Thymus (tissue), 11 donors: ENCODE measurements at regions not wholly inside any gene's neighbourhood (a gene's known extent, or its start where the extent isn't known, plus 50 kb on each side); places are given as distances from the start of the nearest gene placed in this dataset.

Source experiments
- DNase-seq, 9 donors: peaks; one replicate each; pipeline ENCODE4 v3.0.0-alpha.2; 2013; ENCODE audit warnings: low spot score in 9 of 9, low read depth in 6 of 9, missing footprints in 1 of 9
- H3K27ac ChIP-seq, 2 donors: one replicate each; pipeline ENCODE4 v1.5.1; 2013; ENCODE audit warnings: control low read depth in 1 of 2, low read depth in 1 of 2, low read length in 1 of 2, mild to moderate bottlenecking in 1 of 2, moderate library complexity in 1 of 2
- H3K27me3 ChIP-seq, 2 donors: one replicate each; pipeline ENCODE4 v1.5.1; 2013; ENCODE audit warnings: low read length in 1 of 2; ENCODE audit not compliant: control insufficient read depth in 2 of 2, insufficient read depth in 1 of 2
- H3K36me3 ChIP-seq, 2 donors: one replicate each; pipeline ENCODE4 v1.5.1; 2013; ENCODE audit warnings: low read length in 1 of 2, mild to moderate bottlenecking in 1 of 2, moderate library complexity in 1 of 2; ENCODE audit not compliant: control insufficient read depth in 2 of 2, insufficient read depth in 2 of 2
- H3K4me1 ChIP-seq, 2 donors: one replicate each; pipeline ENCODE4 v1.5.1; 2013; ENCODE audit warnings: low read length in 2 of 2; ENCODE audit not compliant: control insufficient read depth in 2 of 2, insufficient read depth in 2 of 2
- H3K4me3 ChIP-seq, 2 donors: one replicate each; pipeline ENCODE4 v1.5.1; 2013; ENCODE audit warnings: low read length in 2 of 2, control low read depth in 1 of 2, mild to moderate bottlenecking in 1 of 2
- H3K9me3 ChIP-seq, 2 donors: one replicate each; pipeline ENCODE4 v1.5.1; 2013; ENCODE audit warnings: low read length in 1 of 2, mild to moderate bottlenecking in 1 of 2; ENCODE audit not compliant: control insufficient read depth in 2 of 2, insufficient read depth in 1 of 2
- WGBS: extraction: QIAGEN DNeasy Blood & Tissue Kit; methylation state at CpG from one replicate; pipeline ENCODE4 v1.1.7; 2013; 5-methylcytosine and 5-hydroxymethylcytosine counted together
- donor health status: healthy.

GRCh38 chr17:52283872-52284271 lies 125.4 kb upstream of the CA10 start:
- H3K36me3 ChIP-seq = no peaks in the 10 kb centered on the region
- H3K4me1 ChIP-seq = no peaks in the 10 kb centered on the region
- no peak for DNase-seq
- no peaks in the 10 kb centered on the region for H3K9me3 ChIP-seq
- H3K4me3 ChIP-seq = no peak overlapping the region
- WGBS = 89% methylated on average over 2 of the region's 2 CpGs
- no peak overlapping the region for H3K27ac ChIP-seq
- H3K27me3 ChIP-seq = no peaks in the 10 kb centered on the region

DNA sequence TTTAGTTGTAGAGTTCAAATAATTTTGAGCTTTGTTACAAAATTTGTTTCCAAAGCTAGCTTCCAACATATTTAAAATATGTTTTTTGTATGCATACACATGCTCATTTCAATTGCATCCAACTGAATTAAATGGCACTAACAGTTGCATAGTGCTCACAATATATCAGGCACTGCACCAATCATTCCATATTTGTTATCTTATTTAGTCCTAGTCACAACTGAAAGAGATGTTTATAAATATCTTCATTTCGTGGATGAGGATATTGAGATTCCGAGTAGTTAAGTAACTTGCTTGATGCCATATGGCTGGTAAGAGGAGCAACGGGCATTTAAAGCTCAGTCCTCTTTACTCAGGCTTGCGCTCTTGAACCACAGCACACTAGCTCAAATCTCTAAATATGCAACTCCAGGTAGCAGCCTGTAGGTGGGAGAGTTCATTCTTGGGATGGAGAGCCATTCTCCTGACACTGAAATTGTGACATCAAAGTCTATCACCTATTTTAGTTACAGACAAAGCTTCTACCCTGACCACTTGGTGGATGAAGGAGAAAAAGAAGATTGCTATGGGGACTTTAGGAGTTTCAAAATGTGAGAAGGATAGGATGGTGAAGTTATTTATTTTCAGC lies 118.0 kb upstream of the CA10 start:
- DNase-seq = no peak
- Histone ChIP-seq H3K27ac (no peak overlapping the region), H3K9me3 (no peaks in the 10 kb centered on the region), H3K27me3 (no peaks in the 10 kb centered on the region), H3K4me3 (no peak overlapping the region), H3K4me1 (no peaks in the 10 kb centered on the region), H3K36me3 (no peaks in the 10 kb centered on the region)
- WGBS = 91% methylated on average over 4 of the region's 4 CpGs

- no peak overlapping the region for H3K4me3 ChIP-seq
- no peaks in the 10 kb centered on the region for H3K36me3 ChIP-seq
- DNase-seq = no peak
- no peak overlapping the region for H3K27ac ChIP-seq
- 93% methylated on average over 1 of the region's 1 CpG for WGBS
- H3K9me3 ChIP-seq = no peaks in the 10 kb centered on the region
- H3K4me1 ChIP-seq = no peaks in the 10 kb centered on the region
- H3K27me3 ChIP-seq = no peaks in the 10 kb centered on the region
These were observed 113.3 kb upstream of the CA10 start for GRCh38 chr17:52271781-52272180.

DNA sequence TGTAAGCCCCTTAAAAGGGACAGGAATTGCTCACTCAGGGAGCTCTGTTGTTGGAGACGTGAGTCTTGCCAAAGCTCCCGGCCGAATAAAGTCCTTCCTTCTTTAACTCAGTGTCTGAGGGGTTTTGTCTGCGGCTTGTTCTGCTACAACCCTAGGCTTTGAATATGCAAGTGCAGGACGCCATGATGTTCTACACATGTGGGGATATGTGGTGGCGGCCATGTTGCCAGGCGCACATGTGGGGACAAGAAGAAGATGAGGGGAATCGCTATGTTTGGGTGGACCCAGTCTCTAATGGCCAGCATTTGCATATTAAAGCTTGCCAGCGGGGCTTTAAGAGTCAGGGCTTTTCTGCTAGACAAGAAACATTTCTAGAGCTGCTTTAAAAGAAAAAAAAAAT lies 96.8 kb upstream of the CA10 start:
- H3K36me3 ChIP-seq = no peaks in the 10 kb centered on the region
- DNase-seq = no peak
- H3K4me3 ChIP-seq = no peak overlapping the region
- no peaks in the 10 kb centered on the region for H3K4me1 ChIP-seq
- WGBS = 93% methylated on average over 9 of the region's 9 CpGs
- no peaks in the 10 kb centered on the region for H3K9me3 ChIP-seq
- H3K27ac ChIP-seq = no peak overlapping the region
- no peaks in the 10 kb centered on the region for H3K27me3 ChIP-seq

DNA sequence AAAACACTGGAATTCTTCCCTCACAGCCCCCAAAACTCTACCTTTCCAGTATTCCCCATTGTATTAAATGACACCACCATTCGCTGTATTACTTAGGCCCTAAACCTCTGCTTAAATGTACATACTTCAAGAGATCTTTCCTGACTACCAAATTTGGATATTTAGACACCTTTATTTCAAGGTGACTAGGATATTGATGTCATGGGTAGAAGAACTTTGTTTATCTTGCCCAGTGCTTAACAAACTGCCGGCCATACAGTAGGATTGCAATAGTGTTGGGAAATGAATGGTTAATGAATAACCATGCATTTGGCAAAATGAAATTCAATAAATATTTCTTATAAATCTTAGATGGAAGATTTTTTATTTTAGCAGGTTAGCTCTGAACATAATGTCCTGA lies 86.2 kb upstream of the CA10 start:
- Histone ChIP-seq H3K9me3 (no peaks in the 10 kb centered on the region), H3K4me1 (no peaks in the 10 kb centered on the region), H3K27ac (no peak overlapping the region), H3K36me3 (no peaks in the 10 kb centered on the region), H3K27me3 (no peaks in the 10 kb centered on the region), H3K4me3 (no peak overlapping the region)
- DNase-seq = no peak
- WGBS = 97% methylated on average over 2 of the region's 2 CpGs

DNA sequence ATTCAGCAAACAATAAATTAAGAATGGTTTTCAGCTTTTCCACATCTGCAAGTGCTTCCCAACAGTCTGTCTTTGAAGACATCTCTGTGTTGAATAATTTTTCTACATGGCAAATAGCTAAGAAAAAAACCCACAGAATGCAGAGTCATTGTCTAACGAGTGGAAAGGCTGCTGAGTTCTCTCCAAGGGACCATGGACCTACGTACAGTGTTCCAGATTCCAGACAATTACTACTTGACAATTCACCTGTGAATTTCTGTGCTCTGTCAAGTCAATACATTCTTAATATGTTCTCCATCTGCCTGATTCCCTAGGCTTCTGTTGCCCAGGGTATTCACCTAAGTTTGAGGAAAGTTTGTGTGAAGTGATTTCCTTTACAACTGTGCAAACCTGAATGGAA lies 83.8 kb upstream of the CA10 start:
- Histone ChIP-seq H3K9me3 (no peaks in the 10 kb centered on the region), H3K4me1 (no peaks in the 10 kb centered on the region), H3K4me3 (no peak overlapping the region), H3K36me3 (no peaks in the 10 kb centered on the region), H3K27ac (no peak overlapping the region), H3K27me3 (no peaks in the 10 kb centered on the region)
- no peak for DNase-seq
- 80% methylated on average over 2 of the region's 2 CpGs for WGBS

- H3K4me1 ChIP-seq = no peaks in the 10 kb centered on the region
- no peak overlapping the region for H3K27ac ChIP-seq
- 66% methylated on average over 6 of the region's 6 CpGs for WGBS
- DNase-seq = no peak
- no peaks in the 10 kb centered on the region for H3K9me3 ChIP-seq
- H3K36me3 ChIP-seq = no peaks in the 10 kb centered on the region
- H3K4me3 ChIP-seq = no peak overlapping the region
- no peaks in the 10 kb centered on the region for H3K27me3 ChIP-seq
These were observed 78.6 kb upstream of the CA10 start for GRCh38 chr17:52237151-52237550.

GRCh38 chr17:52235516-52235915 lies 77.0 kb upstream of the CA10 start:
- DNase-seq = no peak
- Histone ChIP-seq H3K27me3 (no peaks in the 10 kb centered on the region), H3K9me3 (no peaks in the 10 kb centered on the region), H3K27ac (no peak overlapping the region), H3K4me3 (no peak overlapping the region), H3K4me1 (no peaks in the 10 kb centered on the region), H3K36me3 (no peaks in the 10 kb centered on the region)
- WGBS = 90% methylated on average over 1 of the region's 1 CpG

DNA sequence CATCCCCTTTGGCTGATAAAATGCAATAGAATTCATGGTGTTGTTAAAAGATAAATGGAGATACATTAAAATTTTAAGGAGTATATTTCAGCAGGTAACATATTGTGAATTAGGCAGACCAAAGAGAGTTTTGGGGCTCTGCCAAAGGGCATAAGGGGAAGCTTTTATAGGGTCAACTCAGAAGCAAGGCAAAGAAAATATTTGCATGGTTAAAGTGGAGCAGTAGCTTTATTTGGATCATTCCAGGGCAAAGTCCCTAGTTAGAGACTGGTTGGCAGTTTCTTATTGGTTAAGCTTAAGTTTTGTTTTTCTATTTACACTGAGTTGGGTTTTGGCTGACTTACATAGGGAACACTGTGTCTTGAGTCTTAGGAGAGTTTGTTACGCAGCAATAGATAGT lies 75.1 kb upstream of the CA10 start:
- Histone ChIP-seq H3K4me1 (no peaks in the 10 kb centered on the region), H3K9me3 (no peaks in the 10 kb centered on the region), H3K27ac (no peak overlapping the region), H3K36me3 (no peaks in the 10 kb centered on the region), H3K4me3 (no peak overlapping the region), H3K27me3 (no peaks in the 10 kb centered on the region)
- DNase-seq = no peak
- WGBS = 93% methylated on average over 1 of the region's 1 CpG

GRCh38 chr17:52233176-52233575 lies 74.7 kb upstream of the CA10 start:
- Histone ChIP-seq H3K27ac (no peak overlapping the region), H3K36me3 (no peaks in the 10 kb centered on the region), H3K9me3 (no peaks in the 10 kb centered on the region), H3K4me3 (no peak overlapping the region), H3K27me3 (no peaks in the 10 kb centered on the region), H3K4me1 (no peaks in the 10 kb centered on the region)
- DNase-seq = no peak
